Keratinocyte (primary cell): ENCODE measurements at regions not wholly inside any gene's neighbourhood (a gene's known extent, or its start where the extent isn't known, plus 50 kb on each side); places are given as distances from the start of the nearest gene placed in this dataset.
"Not testable (repeated sequence)": the region's sequence is repeated elsewhere in the genome, so short reads cannot be mapped to it uniquely, and the experiment has no call there.

Experiments used
- CTCF ChIP-seq, 3 experiments: IDR thresholded peaks in 1 of 3; conservative IDR thresholded peaks in 1 of 3; optimal IDR thresholded peaks in 1 of 3; 2 replicates in 2 of 3; 3 replicates in 1 of 3; pipeline versions ENCODE3 to v1.5.1; 2011; ENCODE audit warnings: low read length in 3 of 3, mild to moderate bottlenecking in 3 of 3, moderate library complexity in 2 of 3, control low read depth in 1 of 3, inconsistent platforms in 1 of 3; ENCODE audit not compliant: insufficient read depth in 2 of 3; ENCODE audit errors: extremely low read depth in 1 of 3
- EZH2 ChIP-seq: IDR thresholded peaks from one replicate; pipeline ENCODE4 v1.6.1; 2012; ENCODE audit warnings: inconsistent platforms, mild to moderate bottlenecking, low read length, moderate library complexity

GRCh38 chr11:103611526-103612260, 424.7 kb upstream of the DDI1 start:
- TF ChIP-seq CTCF (optimal IDR thresholded peaks at IDR 0.05 in 1 of 3, IDR thresholded peaks at IDR 0.05 in 1 of 3, conservative IDR thresholded peaks at IDR 0.05 in 1 of 3; ENCODE audit: extremely low read depth in 1 of 3, insufficient read depth in 2 of 3, low read length in 3 of 3); EZH2: not testable (repeated sequence)
